HG03520 (cell line): ENCODE measurements at regions not wholly inside any gene's neighbourhood (a gene's known extent, or its start where the extent isn't known, plus 50 kb on each side); places are given as distances from the start of the nearest gene placed in this dataset.

Experiments
- ATAC-seq: cut with Tn5 transposase; IDR thresholded peaks from one replicate; pipeline ENCODE4 v1.9.1; 2021; ENCODE audit warnings: mild to moderate bottlenecking, moderate library complexity; ENCODE audit not compliant: unreplicated experiment

DNA sequence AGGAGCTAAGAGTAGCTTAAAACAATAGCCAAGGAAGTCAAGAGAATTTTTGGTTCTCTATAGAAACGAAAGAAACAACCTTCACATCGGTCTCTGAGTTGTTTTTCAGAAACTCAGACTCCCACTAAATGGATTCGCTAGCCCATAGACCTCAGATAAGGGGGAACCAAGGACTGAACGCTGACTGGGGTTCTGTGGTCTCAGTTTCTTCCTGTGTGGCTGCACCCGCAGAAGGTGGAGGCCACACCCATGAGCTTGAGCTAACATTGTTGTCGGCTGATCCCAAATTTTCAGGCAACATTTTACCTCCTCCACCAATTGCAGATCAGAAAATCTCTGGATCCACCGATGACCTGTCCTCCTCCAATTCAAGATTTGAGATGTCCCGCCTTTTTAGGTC, 456.1 kb downstream of the AJAP1 start:
- ATAC-seq = no peak

GRCh38 chr1:5109633-5110032, 455.2 kb downstream of the AJAP1 start:
- ATAC-seq = no peak

DNA sequence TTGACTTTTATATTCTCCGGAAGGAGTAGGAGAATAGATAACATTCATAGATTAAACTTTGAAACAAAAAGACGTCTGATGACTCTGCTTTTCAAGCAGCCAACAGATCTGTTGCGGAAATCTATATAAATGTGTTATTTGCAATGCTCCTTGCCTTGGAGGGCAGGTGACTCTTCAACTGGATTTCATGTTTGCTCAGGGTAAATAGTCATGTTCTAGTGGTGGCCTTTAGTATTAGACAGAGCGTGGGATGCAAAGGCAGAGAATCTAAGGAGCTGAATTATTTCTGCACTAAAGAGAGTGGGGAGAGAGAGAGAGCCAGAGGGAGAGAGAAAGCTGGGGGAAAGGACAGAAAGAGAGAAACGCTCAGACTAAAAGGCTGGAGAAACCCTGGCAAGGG, 454.3 kb downstream of the AJAP1 start:
- no peak for ATAC-seq

GRCh38 chr1:5105744-5106143, 451.3 kb downstream of the AJAP1 start:
- ATAC-seq = no peak

DNA sequence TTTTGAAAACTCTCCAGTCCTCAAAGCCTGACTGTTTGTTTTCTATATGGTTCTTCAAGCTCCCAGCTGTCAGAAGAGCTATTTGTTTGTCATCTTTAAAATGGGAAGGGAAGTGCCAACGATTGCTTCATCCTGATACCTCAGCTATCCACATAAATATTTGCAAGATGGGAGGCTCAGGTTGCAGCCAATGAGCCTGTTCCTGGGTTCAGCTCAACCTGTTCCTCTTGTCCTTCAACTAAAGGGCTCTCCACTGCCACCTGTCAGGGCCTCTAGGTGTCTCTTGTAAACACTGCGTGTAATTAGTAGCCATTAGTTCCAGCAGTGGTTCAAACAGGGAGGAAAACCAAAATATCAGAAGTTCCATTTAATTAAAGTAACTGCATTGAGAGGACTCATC, 445.1 kb downstream of the AJAP1 start:
- ATAC-seq = no peak

GRCh38 chr1:5098981-5099385, 444.6 kb downstream of the AJAP1 start:
- no peak for ATAC-seq

- no peak for ATAC-seq
Observed at GRCh38 chr1:5093042-5093441, 438.6 kb downstream of the AJAP1 start.

GRCh38 chr1:5084676-5085075, 430.3 kb downstream of the AJAP1 start:
- no peak for ATAC-seq

GRCh38 chr1:5067246-5067645, 412.8 kb downstream of the AJAP1 start:
- ATAC-seq = no peak

GRCh38 chr1:5053744-5054143, 399.3 kb downstream of the AJAP1 start:
- ATAC-seq = no peak

DNA sequence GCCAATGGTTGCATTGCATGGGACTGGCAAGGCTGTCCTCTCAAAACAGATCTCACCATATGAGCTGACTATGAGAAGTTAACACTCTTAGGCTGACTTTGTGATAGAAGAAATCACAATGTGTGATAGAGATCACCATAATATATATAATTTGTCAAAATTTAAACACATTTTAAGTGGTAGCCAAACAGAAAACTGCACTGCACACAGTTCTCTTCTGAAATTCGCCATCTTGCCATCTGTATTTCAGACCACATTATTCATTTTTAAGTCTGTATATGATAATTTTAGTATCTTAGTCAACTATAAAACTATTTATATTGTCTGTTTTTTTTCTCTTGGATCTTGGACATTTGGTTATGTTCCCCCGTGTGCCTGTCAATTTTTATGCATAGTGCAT, 374.7 kb downstream of the AJAP1 start:
- no peak for ATAC-seq

DNA sequence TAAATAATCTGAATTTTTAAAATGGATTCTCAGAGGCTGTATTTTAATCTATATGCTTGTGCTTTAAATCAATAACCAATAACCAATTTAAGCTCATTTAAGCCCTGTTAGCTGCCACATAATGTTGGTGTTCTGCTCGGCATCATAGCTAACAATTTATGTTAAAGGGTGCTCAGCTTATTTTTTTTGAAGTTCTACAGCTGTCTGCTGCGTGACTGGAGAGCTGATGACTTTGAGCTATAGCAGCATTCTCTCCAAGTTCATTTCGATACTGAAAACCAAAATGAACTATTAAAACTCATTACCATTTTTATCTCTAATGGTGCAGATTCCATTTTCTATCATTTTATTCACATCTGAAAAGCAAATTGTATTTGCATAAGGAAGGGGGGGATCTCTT, 357.8 kb downstream of the AJAP1 start:
- no peak for ATAC-seq

GRCh38 chr1:5010656-5011055, 356.2 kb downstream of the AJAP1 start:
- no peak for ATAC-seq

DNA sequence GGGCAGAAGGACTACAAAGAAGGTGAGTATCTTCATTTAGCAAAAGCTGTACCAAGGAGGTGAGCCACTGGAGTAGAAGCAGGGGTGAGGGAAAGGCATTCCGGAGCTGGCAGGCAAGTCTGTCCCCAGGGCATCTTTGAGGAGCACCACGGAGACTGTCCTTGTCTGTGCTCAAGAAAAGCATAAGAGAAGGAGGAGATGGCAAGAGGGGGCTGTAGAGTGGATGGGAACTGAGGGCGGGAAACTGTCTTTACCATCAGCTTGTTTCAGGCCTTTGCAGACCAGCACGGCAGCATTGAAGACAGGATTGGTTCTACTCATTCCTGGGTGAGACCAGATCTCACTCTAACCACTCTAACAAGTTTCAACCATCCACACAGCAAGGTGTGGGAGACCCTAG, 355.8 kb downstream of the AJAP1 start:
- ATAC-seq = no peak

DNA sequence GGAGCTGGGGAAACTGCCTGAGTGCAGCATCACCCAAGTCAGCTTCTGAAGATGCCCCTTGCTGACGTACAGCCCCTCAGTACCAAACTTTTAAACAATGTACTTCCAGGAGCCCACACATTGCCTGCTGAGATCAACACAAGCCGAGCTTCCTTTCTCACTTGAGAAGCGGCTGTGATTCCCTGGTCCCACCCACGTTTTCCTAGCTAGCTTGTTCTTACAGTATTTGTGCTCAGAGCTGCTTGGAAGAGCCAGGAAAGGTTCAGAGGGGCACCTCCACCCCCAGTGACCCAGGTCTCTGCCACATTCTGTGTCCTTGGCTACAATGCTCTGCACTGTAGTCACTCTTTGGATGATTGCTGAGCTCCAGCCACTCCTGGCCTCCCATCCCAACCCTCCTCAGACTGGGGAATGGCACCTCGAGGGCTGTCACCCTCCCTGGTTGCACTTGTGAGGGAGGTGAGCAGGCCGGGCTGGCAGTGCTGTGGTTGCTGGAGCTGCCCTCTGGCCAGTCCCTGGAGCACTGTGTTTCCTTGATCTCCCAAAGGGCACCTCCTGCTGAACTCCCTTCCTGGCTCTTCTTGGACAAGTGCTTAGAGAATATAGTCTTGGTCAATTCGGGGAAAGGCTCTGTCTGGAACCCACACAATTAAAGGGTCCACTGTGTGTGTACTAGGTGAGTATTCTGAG, 355.1 kb downstream of the AJAP1 start:
- ATAC-seq = no peak

DNA sequence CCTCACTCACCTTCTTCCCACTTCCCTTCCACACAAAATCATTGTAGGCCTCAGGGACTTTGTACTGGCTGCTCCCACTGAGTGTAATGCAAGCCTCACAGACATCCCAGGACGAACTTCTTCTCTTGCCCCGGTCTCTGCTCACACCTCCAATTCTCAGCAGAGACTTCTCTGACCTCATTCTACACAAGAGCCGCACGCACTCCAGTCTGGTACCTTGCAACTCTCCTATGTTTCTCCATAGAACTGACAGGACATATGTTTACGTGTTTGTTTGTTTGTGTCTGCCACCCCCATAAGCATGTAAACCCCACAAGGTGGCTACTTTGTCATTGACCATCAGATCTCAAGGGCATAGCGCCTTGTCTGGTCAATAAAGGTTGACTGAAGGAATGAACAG, 350.8 kb downstream of the AJAP1 start:
- ATAC-seq = no peak

DNA sequence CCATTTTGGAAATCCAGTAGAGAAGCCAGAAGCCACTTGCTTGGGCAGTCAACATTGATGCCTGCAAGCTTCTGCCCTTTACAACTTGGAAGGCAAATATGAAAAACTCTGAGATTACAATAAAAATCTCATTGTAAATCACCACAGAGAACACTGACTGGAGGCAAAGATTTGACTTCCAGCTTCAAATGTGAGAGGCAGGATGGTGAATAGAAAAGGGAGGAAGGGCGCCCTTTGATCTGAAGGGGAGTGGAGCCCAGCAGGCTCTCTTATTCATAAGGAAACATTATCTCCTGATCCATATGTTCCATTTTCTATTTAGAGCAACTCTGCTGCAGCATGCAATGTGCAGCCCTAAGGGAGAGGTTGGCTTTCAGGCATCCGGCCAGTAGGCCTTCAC, 348.3 kb downstream of the AJAP1 start:
- ATAC-seq = no peak

DNA sequence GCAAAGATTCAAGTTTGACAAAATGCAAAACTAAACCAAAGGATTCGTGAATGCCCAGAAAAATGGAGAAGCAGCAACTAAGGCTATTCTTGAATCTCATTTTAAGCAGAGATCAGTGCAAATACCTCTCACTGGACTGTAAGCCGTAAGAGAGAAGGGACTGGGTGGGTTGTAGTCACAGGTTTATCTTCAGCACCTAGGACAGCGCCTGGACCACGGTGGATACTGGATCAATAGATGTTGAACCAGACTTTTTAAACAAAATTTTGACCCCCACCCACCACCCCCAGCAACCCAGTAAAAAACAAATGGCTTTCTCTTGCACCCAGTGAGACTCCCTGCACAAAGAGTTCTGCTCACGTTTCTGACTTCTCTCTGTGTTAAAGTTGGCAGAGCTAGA, 347.1 kb downstream of the AJAP1 start:
- no peak for ATAC-seq

DNA sequence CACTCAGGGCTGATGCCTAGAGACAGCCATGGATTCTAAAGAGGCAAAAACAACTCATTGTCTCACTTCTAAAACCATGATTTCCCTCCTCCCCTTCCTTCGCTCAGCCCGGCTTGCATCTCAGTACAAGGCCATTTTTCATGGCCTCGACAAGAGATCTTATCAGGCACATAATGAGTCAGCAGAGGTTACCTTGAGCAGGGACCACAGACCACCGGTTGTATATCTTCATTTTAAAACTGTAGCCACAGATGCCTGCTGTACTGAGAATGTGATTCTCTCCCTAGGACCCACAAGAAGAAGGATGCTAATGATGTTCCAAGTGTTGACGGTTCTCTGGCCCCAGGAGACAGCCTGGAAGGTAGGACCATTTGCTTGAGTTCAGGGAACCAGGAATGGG, 331.9 kb downstream of the AJAP1 start:
- ATAC-seq = no peak

GRCh38 chr1:4984841-4985240, 330.4 kb downstream of the AJAP1 start:
- ATAC-seq = no peak

- no peak for ATAC-seq
Observed at GRCh38 chr1:4980211-4980610, 325.8 kb downstream of the AJAP1 start.

- no peak for ATAC-seq
Observed at GRCh38 chr1:4978660-4979390, 324.4 kb downstream of the AJAP1 start.

- ATAC-seq = no peak
Observed at GRCh38 chr1:4977701-4978100, 323.3 kb downstream of the AJAP1 start.
